ENCODE measurements at regions not wholly inside any gene's neighbourhood (a gene's known extent, or its start where the extent isn't known, plus 50 kb on each side); places are given as distances from the start of the nearest gene placed in this dataset.
"Not testable (repeated sequence)": the region's sequence is repeated elsewhere in the genome, so short reads cannot be mapped to it uniquely, and the experiment has no call there.

- Mint-ChIP-seq H3K4me1 (no peaks in the 10 kb centered on the region), H3K4me3 (no peak overlapping the region), H3K9me3 (peaks cover 20 to 38% of the 10 kb centered on the region in 2 donors), H3K27me3 (no peaks in the 10 kb centered on the region), H3K27ac (no peak overlapping the region)
- no peak for ATAC-seq
- no peak for DNase-seq
Observed at GRCh38 chr16:52117171-52117570, 429.8 kb downstream of the TOX3 start.

- Mint-ChIP-seq H3K27me3 (no peaks in the 10 kb centered on the region), H3K4me1 (no peaks in the 10 kb centered on the region), H3K9me3 (peaks cover 13 to 22% of the 10 kb centered on the region in 2 donors), H3K4me3 (no peak overlapping the region), H3K27ac (no peak overlapping the region)
- DNase-seq (no peak), ATAC-seq (no peak)
Observed at GRCh38 chr16:52114379-52114778, 432.6 kb downstream of the TOX3 start.

DNA sequence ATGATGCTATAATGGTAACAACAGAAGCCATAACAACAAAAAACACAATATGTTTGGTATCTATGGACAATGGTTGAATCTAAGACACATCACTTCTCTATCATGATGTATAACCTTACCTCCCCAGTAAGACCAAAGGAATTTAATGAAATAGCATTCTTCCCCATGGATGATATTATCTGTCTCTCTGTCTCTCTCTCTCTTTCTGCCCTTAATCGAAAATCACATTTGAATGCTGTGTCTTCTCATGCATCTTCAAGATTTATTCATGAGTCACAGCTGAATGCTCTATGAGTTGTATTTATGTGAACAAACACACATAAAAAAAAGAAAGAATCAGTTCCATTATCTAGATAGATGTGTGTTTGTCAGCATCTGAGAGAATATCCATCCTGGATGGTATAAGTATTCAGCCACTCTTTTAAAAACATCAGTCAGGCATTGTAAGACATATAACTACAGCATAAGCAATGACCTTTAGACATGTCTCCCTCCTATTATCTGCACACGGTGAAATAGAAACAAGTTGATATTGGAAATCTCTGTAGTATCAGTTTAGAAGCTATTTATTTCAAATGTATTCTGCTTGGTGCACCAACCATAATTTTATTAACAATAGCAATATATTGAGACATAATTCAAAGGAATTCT is 433.3 kb downstream of the TOX3 start:
- DNase-seq = no peak
- no peak for ATAC-seq
- H3K4me1 Mint-ChIP-seq = no peaks in the 10 kb centered on the region
- no peaks in the 10 kb centered on the region for H3K27me3 Mint-ChIP-seq
- no peak overlapping the region for H3K27ac Mint-ChIP-seq
- H3K9me3 Mint-ChIP-seq = peaks cover 6 to 14% of the 10 kb centered on the region in 2 donors
- H3K4me3 Mint-ChIP-seq = no peak overlapping the region

DNA sequence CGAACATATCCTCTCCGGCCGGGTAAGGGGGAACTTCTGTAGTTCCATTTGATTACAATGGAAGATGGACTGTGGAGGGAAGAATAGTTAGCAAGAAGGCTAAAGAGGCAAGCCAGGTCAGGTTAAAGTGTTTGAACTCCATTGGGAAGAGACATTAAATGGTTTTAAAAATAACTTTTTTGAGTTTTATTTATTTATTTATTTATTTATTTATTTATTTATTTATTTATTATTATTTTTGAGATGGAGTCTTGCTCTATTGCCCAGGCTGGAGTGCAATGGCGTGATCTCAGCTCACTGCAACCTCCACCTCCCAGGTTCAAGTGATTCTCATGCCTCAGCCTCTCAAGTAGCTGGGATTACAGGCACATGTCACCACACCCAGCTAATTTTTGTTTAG is 441.9 kb downstream of the TOX3 start:
- peaks cover 0 to 21% of the 10 kb centered on the region in 2 donors for H3K9me3 Mint-ChIP-seq
- not testable (repeated sequence) for H3K27me3 Mint-ChIP-seq, DNase-seq, H3K27ac Mint-ChIP-seq, ATAC-seq, H3K4me1 Mint-ChIP-seq, H3K4me3 Mint-ChIP-seq

- H3K27me3 Mint-ChIP-seq = no peaks in the 10 kb centered on the region
- ATAC-seq = no peak
- DNase-seq = no peak
- no peak overlapping the region for H3K27ac Mint-ChIP-seq
- H3K4me3 Mint-ChIP-seq = no peak overlapping the region
- peaks cover 0 to 21% of the 10 kb centered on the region in 2 donors for H3K9me3 Mint-ChIP-seq
- H3K4me1 Mint-ChIP-seq = no peaks in the 10 kb centered on the region
Observed at GRCh38 chr16:52103791-52104190, 443.2 kb downstream of the TOX3 start.

DNA sequence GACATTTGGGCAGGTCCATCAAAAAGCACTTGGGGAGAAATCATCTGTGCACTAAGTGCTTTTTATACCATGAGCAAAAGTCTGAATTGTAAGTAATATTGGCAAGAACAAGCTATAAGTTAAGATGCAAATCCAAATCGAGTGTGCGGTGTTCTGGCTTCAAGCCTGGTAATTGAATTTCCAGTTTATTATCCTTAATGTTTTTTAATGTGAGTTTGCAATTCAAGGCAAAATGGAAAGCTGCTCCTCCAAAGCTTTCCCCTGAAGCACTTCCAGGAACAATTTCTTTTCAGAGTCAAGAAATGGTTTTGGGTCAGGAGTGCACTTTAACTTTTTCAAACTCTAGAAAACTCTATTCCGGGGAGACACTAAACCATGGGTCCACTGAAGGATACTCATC is 445.7 kb downstream of the TOX3 start:
- H3K27ac Mint-ChIP-seq = no peak overlapping the region
- no peak overlapping the region for H3K4me3 Mint-ChIP-seq
- H3K4me1 Mint-ChIP-seq = no peaks in the 10 kb centered on the region
- no peaks in the 10 kb centered on the region for H3K27me3 Mint-ChIP-seq
- DNase-seq (no peak), ATAC-seq (no peak)
- H3K9me3 Mint-ChIP-seq = peaks cover 5 to 29% of the 10 kb centered on the region in 2 donors

DNA sequence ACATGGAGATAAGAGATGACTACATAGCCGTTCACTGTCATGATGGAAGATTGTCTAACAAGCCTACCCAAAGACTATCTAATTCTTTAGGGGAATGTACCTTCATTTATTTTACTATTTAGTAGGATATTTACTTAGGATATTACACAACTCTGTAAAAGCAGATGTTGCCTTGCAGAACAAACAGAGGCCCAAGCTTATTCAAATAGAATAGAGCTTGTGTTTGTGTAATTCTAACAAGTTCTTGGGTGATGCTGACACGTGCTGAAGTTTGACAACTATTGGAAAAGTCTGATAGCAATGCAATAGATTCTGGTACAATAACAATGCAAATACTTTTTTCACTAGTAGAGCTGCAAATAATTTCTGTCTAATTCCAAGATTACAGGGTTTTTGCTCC is 447.6 kb downstream of the TOX3 start:
- no peak overlapping the region for H3K4me3 Mint-ChIP-seq
- no peak for DNase-seq
- no peak overlapping the region for H3K27ac Mint-ChIP-seq
- H3K27me3 Mint-ChIP-seq = no peaks in the 10 kb centered on the region
- H3K9me3 Mint-ChIP-seq = peaks cover 5 to 32% of the 10 kb centered on the region in 2 donors
- H3K4me1 Mint-ChIP-seq = no peaks in the 10 kb centered on the region
- no peak for ATAC-seq

GRCh38 chr16:52095471-52095870 is 451.5 kb downstream of the TOX3 start:
- Mint-ChIP-seq H3K4me3 (no peak overlapping the region), H3K27ac (no peak overlapping the region), H3K27me3 (no peaks in the 10 kb centered on the region), H3K9me3 (peaks cover 5 to 33% of the 10 kb centered on the region in 2 donors), H3K4me1 (no peaks in the 10 kb centered on the region)
- ATAC-seq (no peak), DNase-seq (no peak)

GRCh38 chr16:52092126-52092525 is 454.8 kb downstream of the TOX3 start:
- no peak for ATAC-seq
- peaks cover 4 to 25% of the 10 kb centered on the region in 2 donors for H3K9me3 Mint-ChIP-seq

DNA sequence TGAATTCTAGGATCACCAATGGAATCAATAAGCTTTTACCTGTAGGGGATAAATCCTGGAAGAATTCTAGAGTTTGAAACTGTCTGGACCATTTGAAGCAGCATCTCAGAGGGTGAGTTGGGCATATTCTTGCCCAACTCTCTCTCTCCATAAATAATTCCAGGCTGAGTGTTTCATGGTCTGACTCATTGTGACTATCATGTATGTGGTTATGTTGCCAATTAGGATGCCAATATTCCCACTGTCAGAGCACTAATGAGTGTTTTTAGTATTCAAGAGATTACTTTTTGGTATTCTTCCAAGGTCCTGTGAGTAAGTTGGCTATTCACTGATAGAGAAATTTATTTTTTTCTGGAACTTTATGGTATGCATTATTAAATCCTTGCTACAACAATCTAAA is 456.9 kb downstream of the TOX3 start:
- no peaks in the 10 kb centered on the region for H3K27me3 Mint-ChIP-seq
- H3K4me1 Mint-ChIP-seq = no peaks in the 10 kb centered on the region
- no peak for ATAC-seq
- H3K9me3 Mint-ChIP-seq = peaks cover 4 to 13% of the 10 kb centered on the region in 2 donors
- H3K4me3 Mint-ChIP-seq = no peak overlapping the region
- no peak for DNase-seq
- H3K27ac Mint-ChIP-seq = no peak overlapping the region

More at GRCh38 chr16:52092126-52092525, 454.8 kb downstream of the TOX3 start:
- Mint-ChIP-seq H3K27ac (no peak overlapping the region), H3K4me3 (no peak overlapping the region), H3K27me3 (no peaks in the 10 kb centered on the region), H3K4me1 (no peaks in the 10 kb centered on the region)
- DNase-seq = no peak

DNA sequence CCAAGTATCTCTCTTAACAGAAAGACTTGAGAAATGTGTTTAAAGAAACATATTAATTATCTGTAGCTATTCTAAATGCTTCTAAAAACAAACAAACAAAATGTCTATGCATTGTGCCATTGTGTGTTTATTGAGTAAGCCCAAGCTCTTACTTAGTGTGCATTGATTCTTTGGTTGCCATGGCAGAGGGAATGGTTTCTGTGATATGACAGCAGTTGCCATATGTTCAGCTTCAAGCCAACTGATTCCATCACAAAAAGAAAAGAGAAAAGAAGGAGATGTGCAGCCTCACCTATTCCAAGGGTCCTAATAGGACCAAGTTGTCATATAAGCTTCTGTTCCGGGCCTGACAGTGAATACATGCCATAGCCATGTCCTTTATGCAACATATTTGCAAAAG is 457.5 kb downstream of the TOX3 start:
- Mint-ChIP-seq H3K27ac (no peak overlapping the region), H3K27me3 (no peaks in the 10 kb centered on the region), H3K9me3 (peaks cover 4 to 13% of the 10 kb centered on the region in 2 donors), H3K4me1 (no peaks in the 10 kb centered on the region), H3K4me3 (no peak overlapping the region)
- ATAC-seq (no peak), DNase-seq (no peak)

GRCh38 chr16:52086901-52087300 is 460.0 kb downstream of the TOX3 start:
- ATAC-seq (no peak), DNase-seq (no peak)
- Mint-ChIP-seq H3K9me3 (peaks cover 4 to 9% of the 10 kb centered on the region in 2 donors), H3K4me1 (no peaks in the 10 kb centered on the region), H3K27me3 (no peaks in the 10 kb centered on the region), H3K4me3 (no peak overlapping the region), H3K27ac (no peak overlapping the region)

DNA sequence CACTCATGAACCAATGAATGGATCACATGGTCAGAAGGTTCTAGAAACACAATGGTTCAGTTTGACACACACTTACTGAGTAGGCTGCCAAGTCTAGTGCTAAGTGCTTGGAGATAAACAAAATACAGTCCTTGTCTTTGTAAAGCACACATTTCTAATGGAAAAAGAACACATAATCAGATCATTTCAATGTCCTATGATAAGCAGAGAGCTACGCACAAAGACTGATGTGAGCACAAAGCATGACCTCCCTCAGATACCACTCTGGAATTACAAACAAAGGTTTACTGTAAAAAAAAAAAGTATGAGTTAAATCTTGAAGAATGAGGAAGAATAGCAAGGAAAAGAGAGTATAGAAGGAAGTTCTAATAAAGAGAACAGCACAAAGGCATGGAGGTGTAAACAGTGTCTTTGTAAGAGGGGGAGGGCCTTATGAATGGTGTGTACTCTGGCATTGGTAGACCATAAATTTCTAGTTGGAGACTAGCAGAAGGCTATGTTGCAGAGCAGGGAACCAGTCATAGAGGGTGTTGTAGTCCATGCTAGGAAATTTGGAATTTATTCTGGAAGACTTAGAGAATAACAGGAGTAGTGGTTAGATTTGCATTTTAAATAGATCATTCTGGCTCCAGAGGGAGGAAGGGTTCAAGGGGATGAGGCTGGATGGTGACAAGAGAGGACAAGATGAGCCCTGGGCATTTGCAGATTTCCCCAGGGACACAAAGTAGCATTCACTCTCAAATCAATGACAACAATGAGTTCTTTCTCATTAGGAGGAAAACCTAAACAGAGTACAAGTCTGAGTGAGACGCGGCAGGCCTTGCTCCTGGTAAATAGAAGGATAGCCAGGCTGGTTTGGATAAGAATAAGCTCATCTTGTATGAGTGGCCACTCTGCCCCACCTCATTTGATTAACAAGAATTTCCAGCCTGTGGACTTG is 468.0 kb downstream of the TOX3 start:
- no peak for DNase-seq
- ATAC-seq = no peak
- Mint-ChIP-seq H3K4me3 (no peak overlapping the region), H3K4me1 (no peaks in the 10 kb centered on the region), H3K9me3 (peaks cover 0 to 13% of the 10 kb centered on the region in 2 donors), H3K27ac (no peak overlapping the region), H3K27me3 (no peaks in the 10 kb centered on the region)

GRCh38 chr16:52077607-52078006 is 469.3 kb downstream of the TOX3 start:
- Mint-ChIP-seq H3K9me3 (peaks cover 0 to 13% of the 10 kb centered on the region in 2 donors), H3K27me3 (no peaks in the 10 kb centered on the region), H3K4me3 (no peak overlapping the region), H3K4me1 (no peaks in the 10 kb centered on the region), H3K27ac (no peak overlapping the region)
- ATAC-seq = no peak
- DNase-seq = no peak

GRCh38 chr16:52076801-52077201 is 470.1 kb downstream of the TOX3 start:
- H3K4me1 Mint-ChIP-seq = no peaks in the 10 kb centered on the region
- H3K4me3 Mint-ChIP-seq = no peak overlapping the region

GRCh38 chr16:52076332-52076731 is 470.6 kb downstream of the TOX3 start:
- Mint-ChIP-seq H3K9me3 (peaks cover 0 to 13% of the 10 kb centered on the region in 2 donors), H3K4me1 (no peaks in the 10 kb centered on the region), H3K4me3 (no peak overlapping the region), H3K27me3 (no peaks in the 10 kb centered on the region), H3K27ac (no peak overlapping the region)
- DNase-seq = no peak
- no peak for ATAC-seq

More at GRCh38 chr16:52076801-52077201, 470.1 kb downstream of the TOX3 start:
- ATAC-seq (no peak), DNase-seq (no peak)
- H3K27me3 Mint-ChIP-seq = no peaks in the 10 kb centered on the region
- peaks cover 0 to 13% of the 10 kb centered on the region in 2 donors for H3K9me3 Mint-ChIP-seq
- no peak overlapping the region for H3K27ac Mint-ChIP-seq

Measured in stimulated activated naive CD8-positive, alpha-beta T cell treated with anti-CD3 and anti-CD28 coated beads, Interleukin-15, amount 100 ng/mL, for 72 hours (primary cell).